DOHH2 (cell line): ENCODE measurements at regions not wholly inside any gene's neighbourhood (a gene's known extent, or its start where the extent isn't known, plus 50 kb on each side); places are given as distances from the start of the nearest gene placed in this dataset.
"Not testable (repeated sequence)": the region's sequence is repeated elsewhere in the genome, so short reads cannot be mapped to it uniquely, and the experiment has no call there.

Experiments
- H3F3A ChIP-seq: fragments of 200-600 bp; sonication (generic), shearing (Covaris generic); 2 replicates; pipeline ENCODE4 v1.6.0; 2016; ENCODE audit warnings: antibody characterized with exemption, mild to moderate bottlenecking; ENCODE audit not compliant: control insufficient read depth, insufficient read depth
- H3K27ac ChIP-seq: fragments of 200-600 bp; sonication (generic); 2 replicates; pipeline ENCODE4 v1.5.1; 2014; ENCODE audit warnings: low read depth, mild to moderate bottlenecking, low read length, moderate library complexity
- H3K27me3 ChIP-seq: fragments of 200-600 bp; sonication (generic); 2 replicates; pipeline ENCODE4 v1.6.1; 2014; ENCODE audit warnings: mild to moderate bottlenecking, low read length, mixed read lengths; ENCODE audit not compliant: control insufficient read depth
- H3K36me3 ChIP-seq: fragments of 200-600 bp; sonication (generic); 2 replicates; pipeline ENCODE4 v1.6.1; 2014; ENCODE audit warnings: mild to moderate bottlenecking, low read length, moderate library complexity, mixed read lengths; ENCODE audit not compliant: control insufficient read depth
- H3K4me1 ChIP-seq: fragments of 200-600 bp; sonication (generic); 2 replicates; pipeline ENCODE4 v1.6.1; 2014; ENCODE audit warnings: mild to moderate bottlenecking, low read length, mixed read lengths; ENCODE audit not compliant: control insufficient read depth
- H3K4me2 ChIP-seq: fragments of 200-600 bp; sonication (generic); 2 replicates; pipeline ENCODE4 v1.6.0; 2014; ENCODE audit warnings: mild to moderate bottlenecking, low read length, moderate library complexity
- H3K4me3 ChIP-seq: fragments of 200-600 bp; sonication (generic); 2 replicates; pipeline ENCODE4 v1.5.1; 2014; ENCODE audit warnings: mild to moderate bottlenecking, low read length, mixed read lengths
- H3K79me2 ChIP-seq: fragments of 200-600 bp; sonication (generic); 2 replicates; pipeline ENCODE4 v1.6.1; 2014; ENCODE audit warnings: mild to moderate bottlenecking, low read length, mixed read lengths; ENCODE audit not compliant: control insufficient read depth
- H3K9me2 ChIP-seq: fragments of 200-600 bp; sonication (generic); replicated peaks from 2 replicates; pipeline ENCODE4 v1.6.1; 2014; ENCODE audit warnings: mild to moderate bottlenecking, low read length, mixed read lengths; ENCODE audit not compliant: control insufficient read depth
- H3K9me3 ChIP-seq: fragments of 200-600 bp; sonication (generic); 2 replicates; pipeline ENCODE4 v1.6.1; 2014; ENCODE audit warnings: antibody characterized with exemption, low read length, mixed read lengths; ENCODE audit not compliant: control insufficient read depth, insufficient read depth
- H4K20me1 ChIP-seq: fragments of 200-600 bp; sonication (generic); 2 replicates; pipeline ENCODE4 v1.6.0; 2014; ENCODE audit warnings: low read depth, mild to moderate bottlenecking, antibody characterized with exemption, low read length, moderate library complexity; ENCODE audit not compliant: control insufficient read depth, insufficient read depth
- EZH2phosphoT487 ChIP-seq: fragments of 200-600 bp; sonication (generic); IDR thresholded peaks from 2 replicates; pipeline ENCODE4 v1.6.1; 2017; ENCODE audit warnings: borderline replicate concordance, mild to moderate bottlenecking, antibody characterized with exemption, low read length, moderate library complexity, mixed read lengths
- TF ChIP-seq, protein P1 (sequence below): fragments of 200-600 bp; sonication (generic); IDR thresholded peaks from one replicate; pipeline ENCODE4 v1.5.1; 2014; ENCODE audit warnings: antibody characterized with exemption, mild to moderate bottlenecking, low read depth, low read length; ENCODE audit not compliant: poor library complexity, severe bottlenecking

GRCh38 chr9:36503172-36504088, 69.3 kb upstream of the MELK start:
- no peak for TF ChIP-seq EZH2phosphoT487
- TF ChIP-seq, protein P1, sequence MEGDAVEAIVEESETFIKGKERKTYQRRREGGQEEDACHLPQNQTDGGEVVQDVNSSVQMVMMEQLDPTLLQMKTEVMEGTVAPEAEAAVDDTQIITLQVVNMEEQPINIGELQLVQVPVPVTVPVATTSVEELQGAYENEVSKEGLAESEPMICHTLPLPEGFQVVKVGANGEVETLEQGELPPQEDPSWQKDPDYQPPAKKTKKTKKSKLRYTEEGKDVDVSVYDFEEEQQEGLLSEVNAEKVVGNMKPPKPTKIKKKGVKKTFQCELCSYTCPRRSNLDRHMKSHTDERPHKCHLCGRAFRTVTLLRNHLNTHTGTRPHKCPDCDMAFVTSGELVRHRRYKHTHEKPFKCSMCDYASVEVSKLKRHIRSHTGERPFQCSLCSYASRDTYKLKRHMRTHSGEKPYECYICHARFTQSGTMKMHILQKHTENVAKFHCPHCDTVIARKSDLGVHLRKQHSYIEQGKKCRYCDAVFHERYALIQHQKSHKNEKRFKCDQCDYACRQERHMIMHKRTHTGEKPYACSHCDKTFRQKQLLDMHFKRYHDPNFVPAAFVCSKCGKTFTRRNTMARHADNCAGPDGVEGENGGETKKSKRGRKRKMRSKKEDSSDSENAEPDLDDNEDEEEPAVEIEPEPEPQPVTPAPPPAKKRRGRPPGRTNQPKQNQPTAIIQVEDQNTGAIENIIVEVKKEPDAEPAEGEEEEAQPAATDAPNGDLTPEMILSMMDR, result no peak

GRCh38 chr9:36501727-36502126, 71.0 kb upstream of the MELK start:
- H3K4me3 ChIP-seq, result no peak overlapping the region
- no peaks in the 10 kb centered on the region for H3K27me3 ChIP-seq
- TF ChIP-seq, protein P1, result no peak
- no peak for TF ChIP-seq EZH2phosphoT487
- no peaks in the 10 kb centered on the region for H4K20me1 ChIP-seq
- H3K4me2 ChIP-seq, result no peak overlapping the region
- no peaks in the 10 kb centered on the region for H3K9me2 ChIP-seq
- H3F3A ChIP-seq, result no peaks in the 10 kb centered on the region; the same call in 1 of the 2 replicates
- no peaks in the 10 kb centered on the region for H3K36me3 ChIP-seq
- no peaks in the 10 kb centered on the region for H3K9me3 ChIP-seq
- H3K4me1 ChIP-seq, result peaks cover 31% of the 10 kb centered on the region
- no peaks in the 10 kb centered on the region for H3K79me2 ChIP-seq
- no peak overlapping the region for H3K27ac ChIP-seq

More at GRCh38 chr9:36503172-36504088, 69.3 kb upstream of the MELK start:
- no peaks in the 10 kb centered on the region for H4K20me1 ChIP-seq
- no peaks in the 10 kb centered on the region for H3K27me3 ChIP-seq
- H3K9me3 ChIP-seq, result no peaks in the 10 kb centered on the region
- H3K79me2 ChIP-seq, result no peaks in the 10 kb centered on the region
- H3K36me3 ChIP-seq, result no peaks in the 10 kb centered on the region
- peaks cover 31% of the 10 kb centered on the region for H3K4me1 ChIP-seq
- no peak overlapping the region for H3K27ac ChIP-seq
- H3F3A ChIP-seq, result no peaks in the 10 kb centered on the region; the same call in 1 of the 2 replicates
- H3K9me2 ChIP-seq, result no peaks in the 10 kb centered on the region
- H3K4me2 ChIP-seq, result peak overlapping the region; percentile 40; the same call in 1 of the 2 replicates
- no peak overlapping the region; the same call in 1 of the 2 replicates for H3K4me3 ChIP-seq

DNA sequence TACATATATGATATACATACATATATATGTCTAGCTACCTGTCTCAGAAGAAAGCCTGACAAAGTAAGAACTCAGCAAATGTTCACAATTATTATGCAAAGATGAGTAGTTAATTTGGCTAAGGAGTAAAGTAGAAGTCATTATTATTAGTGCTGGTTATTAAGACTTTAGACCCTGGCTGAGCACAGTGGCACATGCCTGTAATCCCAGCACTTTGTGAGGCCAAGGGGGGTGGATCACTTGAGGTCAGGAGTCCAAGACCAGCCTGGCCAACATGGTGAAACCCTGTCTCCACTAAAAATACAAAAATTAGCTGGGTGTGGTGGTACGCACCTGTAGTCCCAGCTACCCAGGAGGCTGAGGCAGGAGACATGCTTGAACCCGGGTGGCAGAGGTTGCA, 71.8 kb upstream of the MELK start:
- not testable (repeated sequence) for H4K20me1 ChIP-seq, H3K9me2 ChIP-seq, H3K27ac ChIP-seq, H3F3A ChIP-seq, H3K4me3 ChIP-seq, H3K4me2 ChIP-seq, H3K27me3 ChIP-seq, H3K9me3 ChIP-seq, H3K79me2 ChIP-seq, H3K36me3 ChIP-seq
- H3K4me1 ChIP-seq, result peaks cover 31% of the 10 kb centered on the region

- Histone ChIP-seq H3K36me3 (no peaks in the 10 kb centered on the region), H3K9me3 (no peaks in the 10 kb centered on the region), H3K4me1 (peaks cover 29% of the 10 kb centered on the region), H4K20me1 (no peaks in the 10 kb centered on the region), H3K4me2 (peak overlapping the region; percentile 59), H3K4me3 (peak overlapping the region; percentile 40), H3K9me2 (no peaks in the 10 kb centered on the region), H3K27me3 (peaks cover 9% of the 10 kb centered on the region; the same call in 1 of the 2 replicates), H3K27ac (no peak overlapping the region), H3F3A (no peaks in the 10 kb centered on the region; the same call in 1 of the 2 replicates), H3K79me2 (no peaks in the 10 kb centered on the region)
- no peak for TF ChIP-seq EZH2phosphoT487
- TF ChIP-seq, protein P1, result no peak
These were observed 73.4 kb upstream of the MELK start for GRCh38 chr9:36499174-36499890.

GRCh38 chr9:36493564-36493963, 79.1 kb upstream of the MELK start:
- H3K9me2 ChIP-seq, H3K27ac ChIP-seq, H4K20me1 ChIP-seq, H3K36me3 ChIP-seq, H3K4me3 ChIP-seq, H3K27me3 ChIP-seq, H3K9me3 ChIP-seq, H3K4me2 ChIP-seq, H3K79me2 ChIP-seq, H3F3A ChIP-seq, H3K4me1 ChIP-seq: not testable (repeated sequence)
